Activated B cell treated with CpG ODN at 0.5 μM for 24 hours (primary cell): ENCODE measurements at regions not wholly inside any gene's neighbourhood (a gene's known extent, or its start where the extent isn't known, plus 50 kb on each side); places are given as distances from the start of the nearest gene placed in this dataset.

Experiments
- ATAC-seq: fragments of 200-7000 bp; cut with Tn5 transposase; one replicate; pipeline ENCODE4 v1.10.0; 2021; ENCODE audit warnings: low read depth, mild to moderate bottlenecking, moderate library complexity
- CTCF ChIA-PET: fragments of 350-600 bp; sonication (Branson Sonifier 250); formaldehyde crosslinking; loops from one replicate; lab custom pipeline; 2021; ENCODE audit warnings: antibody characterized with exemption; lab: Charles Lee
- POLR2A ChIA-PET: fragments of 350-600 bp; sonication (Branson Sonifier 250); formaldehyde crosslinking; loops from one replicate; lab custom pipeline; 2021; ENCODE audit warnings: antibody characterized with exemption; lab: Charles Lee
- DNase-seq: peaks from one replicate; pipeline ENCODE4 v3.0.0; 2022
- H3K27ac Mint-ChIP-seq: one replicate; pipeline ENCODE4 v1.8.0; 2020; ENCODE audit warnings: mixed read lengths
- H3K27me3 Mint-ChIP-seq: one replicate; pipeline ENCODE4 v1.8.0; 2021; ENCODE audit warnings: mixed read lengths
- H3K36me3 Mint-ChIP-seq: one replicate; pipeline ENCODE4 v1.8.0; 2021; ENCODE audit warnings: low read depth, mixed read lengths
- H3K4me1 Mint-ChIP-seq: one replicate; pipeline ENCODE4 v1.8.0; 2021; ENCODE audit warnings: mixed read lengths
- H3K4me3 Mint-ChIP-seq: one replicate; pipeline ENCODE4 v1.8.0; 2020; ENCODE audit warnings: mild to moderate bottlenecking, mixed read lengths
- H3K9me3 Mint-ChIP-seq: one replicate; pipeline ENCODE4 v1.8.0; 2020; ENCODE audit warnings: mixed read lengths
- intact Hi-C: fragments of 100-400 bp; cut with micrococcal nuclease; formaldehyde crosslinking; loops from one replicate; pipeline ENCODE4 v1.15.1; 2024
- TF ChIP-seq, protein P1 (sequence below): fragments of 200-600 bp; IDR thresholded peaks from one replicate; pipeline ENCODE4 v1.8.0; 2022; ENCODE audit warnings: antibody characterized with exemption, mild to moderate bottlenecking

DNA sequence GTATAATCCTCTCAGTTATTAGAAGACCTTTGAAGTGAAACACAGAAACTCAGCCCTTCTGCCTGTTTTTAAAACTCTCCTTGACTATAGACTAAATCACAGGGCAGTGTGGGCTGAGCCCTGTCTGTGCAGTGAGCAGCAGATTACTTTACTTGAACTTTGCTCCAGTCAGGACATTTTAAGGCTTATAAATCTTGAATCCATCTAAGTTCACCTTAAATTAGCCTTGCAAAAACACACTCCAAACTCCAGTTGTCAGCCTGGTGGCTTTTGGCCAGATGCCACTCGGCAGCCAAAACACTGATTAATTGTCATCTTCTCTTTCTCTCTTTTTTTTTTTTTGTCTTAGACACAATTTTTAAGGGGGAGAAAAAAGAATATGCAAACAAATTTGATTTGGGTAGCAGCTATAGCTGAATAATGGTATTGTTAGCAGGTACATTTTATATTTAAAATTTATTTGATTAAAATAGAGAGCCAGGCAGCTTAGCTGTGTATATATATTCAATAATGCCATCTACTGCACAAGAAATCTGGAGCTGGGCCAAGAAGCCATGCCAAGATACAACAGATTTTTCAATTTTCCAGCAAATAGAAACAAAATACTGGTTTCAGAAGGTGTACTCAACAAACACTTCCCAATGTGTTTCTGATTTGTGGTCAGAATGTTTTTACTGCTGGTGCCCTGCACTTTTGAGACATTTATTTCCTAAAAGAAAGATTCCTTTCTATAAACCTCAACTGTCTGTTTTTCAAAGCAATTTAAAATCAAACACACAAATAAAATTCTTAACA, 247.7 kb downstream of the TFEC start:
- no peaks in the 10 kb centered on the region for H3K9me3 Mint-ChIP-seq
- no peak overlapping the region for H3K4me3 Mint-ChIP-seq
- ChIA-PET CTCF (no interaction called here), POLR2A (no interaction called here)
- TF ChIP-seq, protein P1, sequence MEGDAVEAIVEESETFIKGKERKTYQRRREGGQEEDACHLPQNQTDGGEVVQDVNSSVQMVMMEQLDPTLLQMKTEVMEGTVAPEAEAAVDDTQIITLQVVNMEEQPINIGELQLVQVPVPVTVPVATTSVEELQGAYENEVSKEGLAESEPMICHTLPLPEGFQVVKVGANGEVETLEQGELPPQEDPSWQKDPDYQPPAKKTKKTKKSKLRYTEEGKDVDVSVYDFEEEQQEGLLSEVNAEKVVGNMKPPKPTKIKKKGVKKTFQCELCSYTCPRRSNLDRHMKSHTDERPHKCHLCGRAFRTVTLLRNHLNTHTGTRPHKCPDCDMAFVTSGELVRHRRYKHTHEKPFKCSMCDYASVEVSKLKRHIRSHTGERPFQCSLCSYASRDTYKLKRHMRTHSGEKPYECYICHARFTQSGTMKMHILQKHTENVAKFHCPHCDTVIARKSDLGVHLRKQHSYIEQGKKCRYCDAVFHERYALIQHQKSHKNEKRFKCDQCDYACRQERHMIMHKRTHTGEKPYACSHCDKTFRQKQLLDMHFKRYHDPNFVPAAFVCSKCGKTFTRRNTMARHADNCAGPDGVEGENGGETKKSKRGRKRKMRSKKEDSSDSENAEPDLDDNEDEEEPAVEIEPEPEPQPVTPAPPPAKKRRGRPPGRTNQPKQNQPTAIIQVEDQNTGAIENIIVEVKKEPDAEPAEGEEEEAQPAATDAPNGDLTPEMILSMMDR, result no peak
- intact Hi-C loops, result no loop called here
- ATAC-seq, result no peak
- no peaks in the 10 kb centered on the region for H3K36me3 Mint-ChIP-seq
- H3K27me3 Mint-ChIP-seq, result no peaks in the 10 kb centered on the region
- H3K4me1 Mint-ChIP-seq, result no peaks in the 10 kb centered on the region
- no peak overlapping the region for H3K27ac Mint-ChIP-seq
- DNase-seq, result no peak

GRCh38 chr7:115779561-115779960, 251.0 kb downstream of the TFEC start:
- Mint-ChIP-seq H3K9me3 (no peaks in the 10 kb centered on the region), H3K27ac (no peak overlapping the region), H3K27me3 (no peaks in the 10 kb centered on the region), H3K4me3 (no peak overlapping the region), H3K4me1 (no peaks in the 10 kb centered on the region), H3K36me3 (no peaks in the 10 kb centered on the region)
- ATAC-seq (no peak), DNase-seq (no peak)
- ChIA-PET CTCF (no interaction called here), POLR2A (interaction anchor here (0.5 to 0.6 kb wide), 2 partner anchors 24 to 1001 kb away, joined by 3 read pairs; no protein-coding TSS in a partner anchor)
- intact Hi-C loops, result no loop called here
- TF ChIP-seq, protein P1, result no peak

DNA sequence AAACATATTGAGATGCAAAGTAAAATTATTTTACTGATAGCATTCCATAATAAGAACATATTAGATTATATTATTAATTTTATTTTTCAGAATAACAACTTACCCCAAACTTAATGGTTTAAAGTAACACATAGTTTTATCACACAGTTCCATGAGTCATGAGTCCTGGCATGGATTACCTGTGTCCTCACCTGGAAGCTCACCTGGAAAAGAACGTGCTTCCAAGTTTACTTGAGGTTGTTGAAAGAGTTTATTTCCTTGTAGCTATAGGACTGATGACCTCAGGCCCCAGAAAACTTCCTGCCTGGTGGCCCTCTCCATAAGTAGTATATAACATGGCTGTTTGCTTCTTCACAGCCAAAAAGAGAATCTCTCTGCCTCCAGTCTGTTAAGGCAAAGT, 254.6 kb downstream of the TFEC start:
- Mint-ChIP-seq H3K4me1 (no peaks in the 10 kb centered on the region), H3K27ac (no peak overlapping the region), H3K9me3 (no peaks in the 10 kb centered on the region), H3K4me3 (no peak overlapping the region), H3K36me3 (no peaks in the 10 kb centered on the region), H3K27me3 (no peaks in the 10 kb centered on the region)
- intact Hi-C loops, result no loop called here
- CTCF ChIA-PET, result no interaction called here
- TF ChIP-seq, protein P1, result no peak
- DNase-seq (no peak), ATAC-seq (no peak)
- POLR2A ChIA-PET, result no interaction called here

GRCh38 chr7:115763347-115763746, 267.2 kb downstream of the TFEC start:
- ChIA-PET CTCF (no interaction called here), POLR2A (no interaction called here)
- Mint-ChIP-seq H3K36me3 (no peaks in the 10 kb centered on the region), H3K4me3 (no peak overlapping the region), H3K9me3 (no peaks in the 10 kb centered on the region), H3K4me1 (no peaks in the 10 kb centered on the region), H3K27me3 (no peaks in the 10 kb centered on the region), H3K27ac (no peak overlapping the region)
- TF ChIP-seq, protein P1, result no peak
- DNase-seq (no peak), ATAC-seq (no peak)
- intact Hi-C loops, result no loop called here

DNA sequence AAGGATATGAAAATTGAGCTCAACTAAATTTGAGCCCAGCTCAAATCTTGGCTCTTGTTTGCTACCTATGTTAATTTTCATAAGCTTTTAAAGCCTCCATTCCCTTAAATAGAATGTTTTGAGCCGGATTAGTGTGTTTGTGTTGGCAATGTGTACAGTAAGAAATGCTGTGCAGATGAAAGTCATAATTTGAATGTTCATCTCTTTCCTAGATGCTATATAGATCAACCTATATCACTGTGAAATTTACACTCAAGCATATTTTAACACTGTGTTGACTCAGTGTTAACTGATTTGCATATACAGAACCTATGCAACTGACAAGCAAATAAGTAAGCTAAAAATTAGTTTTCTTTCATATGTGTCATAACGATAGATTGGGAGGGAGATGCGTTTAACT, 272.5 kb downstream of the TFEC start:
- POLR2A ChIA-PET, result no interaction called here
- ATAC-seq, result no peak
- Mint-ChIP-seq H3K27me3 (no peaks in the 10 kb centered on the region), H3K4me3 (no peak overlapping the region), H3K36me3 (no peaks in the 10 kb centered on the region), H3K9me3 (no peaks in the 10 kb centered on the region), H3K27ac (no peak overlapping the region), H3K4me1 (no peaks in the 10 kb centered on the region)
- no peak for DNase-seq
- intact Hi-C loops, result no loop called here
- CTCF ChIA-PET, result interaction anchor here (0.7 kb wide), 1 partner anchor 9 kb away, joined by 3 read pairs; no protein-coding TSS in a partner anchor
- TF ChIP-seq, protein P1, result no peak
